Stomach (tissue), 8 donors: ENCODE measurements at regions not wholly inside any gene's neighbourhood (a gene's known extent, or its start where the extent isn't known, plus 50 kb on each side); places are given as distances from the start of the nearest gene placed in this dataset.

ENCODE experiments used
- DNase-seq, 2 donors: peaks; one replicate each; pipeline versions ENCODE4 v3.0.0 to v3.0.0-alpha.2; 2013 to 2019
- H3K27ac ChIP-seq, 5 donors: fragments of 200-600 bp in 4 of 5; sonication (generic) in 4 of 5; one replicate each; pipeline ENCODE4 v1.5.1; 2013 to 2019; ENCODE audit warnings: mild to moderate bottlenecking in 1 of 5, moderate library complexity in 1 of 5
- H3K27me3 ChIP-seq, 3 donors: fragments of 200-600 bp; sonication (generic); one replicate each; pipeline ENCODE4 v1.5.1; 2017 to 2019; ENCODE audit warnings: mixed run types in 1 of 3
- H3K36me3 ChIP-seq, 4 donors: fragments of 200-600 bp; sonication (generic); 1 replicate in 3 of 4; 2 replicates in 1 of 4; pipeline ENCODE4 v1.5.1; 2016 to 2019
- H3K4me1 ChIP-seq, 4 donors: fragments of 200-600 bp; sonication (generic); one replicate each; pipeline ENCODE4 v1.5.1; 2016 to 2019
- H3K4me3 ChIP-seq, 4 donors: fragments of 200-600 bp; sonication (generic) in 3 of 4; one replicate each; pipeline ENCODE4 v1.5.1; 2016 to 2019; ENCODE audit warnings: mild to moderate bottlenecking in 1 of 4
- H3K9me3 ChIP-seq, 4 donors: fragments of 200-600 bp; sonication (generic); one replicate each; pipeline ENCODE4 v1.5.1; 2016 to 2019
- EP300 ChIP-seq: sonication (generic); formaldehyde crosslinking; IDR thresholded peaks from one replicate; pipeline ENCODE4 v1.6.1; 2017; ENCODE audit warnings: antibody characterized with exemption
- POLR2A ChIP-seq, 4 donors: fragments of 450-650 bp; IDR thresholded peaks; one replicate each; pipeline ENCODE4 v1.6.1; 2016; ENCODE audit warnings: antibody characterized with exemption in 4 of 4, control low read depth in 2 of 4, mild to moderate bottlenecking in 1 of 4, moderate library complexity in 1 of 4
- POLR2AphosphoS5 ChIP-seq, 3 donors: sonication (generic); formaldehyde crosslinking; IDR thresholded peaks; one replicate each; pipeline ENCODE4 v1.6.1; 2016; ENCODE audit warnings: antibody characterized with exemption in 3 of 3
- WGBS, 5 donors: extraction: QIAGEN DNeasy Blood & Tissue Kit in 3 of 5; methylation state at CpG; one replicate each; pipeline versions ENCODE4 v1.1.5 to v1.1.7; 2013 to 2018; 5-methylcytosine and 5-hydroxymethylcytosine counted together
- intact Hi-C: fragments of 100-400 bp; cut with DNase I; formaldehyde crosslinking; loops from one replicate; pipeline ENCODE4 v1.15.1; 2023; ENCODE audit warnings: low total_unique reads
- TF ChIP-seq, protein P1 (sequence below), 7 experiments: fragments of 450-650 bp in 4 of 7; fragments of 200-600 bp in 3 of 7; sonication (generic) in 3 of 7; IDR thresholded peaks; one replicate each; pipeline ENCODE4 v1.5.1; 2016 to 2019; ENCODE audit warnings: antibody characterized with exemption in 7 of 7, control low read depth in 2 of 7, mild to moderate bottlenecking in 1 of 7
- donor health status: healthy with polysubstance abuse.
- donor health status: Bipolar disorder and iron deficiency.
- donor health status: healthy.

DNA sequence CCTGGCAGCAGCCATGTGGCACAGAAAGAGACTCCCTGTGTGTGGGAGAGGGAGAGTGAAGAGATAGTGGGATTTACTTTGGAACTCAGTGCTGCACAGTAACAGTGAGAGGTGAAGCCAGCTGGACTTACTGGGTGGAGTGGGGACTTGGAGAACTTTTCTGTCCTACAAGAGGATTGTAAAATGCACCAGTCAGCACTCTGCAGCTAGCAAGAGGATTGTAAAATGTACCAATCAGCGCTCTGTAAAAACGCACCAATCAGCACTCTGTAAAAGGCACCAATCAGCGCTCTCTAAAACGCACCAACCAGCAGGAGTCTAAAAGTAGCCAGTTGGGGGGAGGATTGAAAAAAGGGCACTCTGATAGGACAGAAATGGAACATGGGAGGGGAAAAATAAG, 688.8 kb upstream of the ALCAM start:
- TF ChIP-seq POLR2A (IDR thresholded peaks at IDR 0.05): no peak
- no peak for TF ChIP-seq POLR2AphosphoS5 (IDR thresholded peaks at IDR 0.05)
- TF ChIP-seq, protein P1, sequence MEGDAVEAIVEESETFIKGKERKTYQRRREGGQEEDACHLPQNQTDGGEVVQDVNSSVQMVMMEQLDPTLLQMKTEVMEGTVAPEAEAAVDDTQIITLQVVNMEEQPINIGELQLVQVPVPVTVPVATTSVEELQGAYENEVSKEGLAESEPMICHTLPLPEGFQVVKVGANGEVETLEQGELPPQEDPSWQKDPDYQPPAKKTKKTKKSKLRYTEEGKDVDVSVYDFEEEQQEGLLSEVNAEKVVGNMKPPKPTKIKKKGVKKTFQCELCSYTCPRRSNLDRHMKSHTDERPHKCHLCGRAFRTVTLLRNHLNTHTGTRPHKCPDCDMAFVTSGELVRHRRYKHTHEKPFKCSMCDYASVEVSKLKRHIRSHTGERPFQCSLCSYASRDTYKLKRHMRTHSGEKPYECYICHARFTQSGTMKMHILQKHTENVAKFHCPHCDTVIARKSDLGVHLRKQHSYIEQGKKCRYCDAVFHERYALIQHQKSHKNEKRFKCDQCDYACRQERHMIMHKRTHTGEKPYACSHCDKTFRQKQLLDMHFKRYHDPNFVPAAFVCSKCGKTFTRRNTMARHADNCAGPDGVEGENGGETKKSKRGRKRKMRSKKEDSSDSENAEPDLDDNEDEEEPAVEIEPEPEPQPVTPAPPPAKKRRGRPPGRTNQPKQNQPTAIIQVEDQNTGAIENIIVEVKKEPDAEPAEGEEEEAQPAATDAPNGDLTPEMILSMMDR (IDR thresholded peaks at IDR 0.05): no peak
- TF ChIP-seq EP300: no peak
- H3K27ac ChIP-seq: no peak overlapping the region
- no peak overlapping the region for H3K4me3 ChIP-seq
- 89 to 98% (median 96%) methylated on average over 4 of the region's 4 CpGs for WGBS, 5 donors
- H3K9me3 ChIP-seq: peaks cover 0 to 6% (median 0%) of the 10 kb centered on the region in 4 donors
- no peak for DNase-seq
- H3K27me3 ChIP-seq: no peaks in the 10 kb centered on the region
- H3K36me3 ChIP-seq: no peaks in the 10 kb centered on the region
- intact Hi-C loops: no loop called here
- H3K4me1 ChIP-seq: no peaks in the 10 kb centered on the region

DNA sequence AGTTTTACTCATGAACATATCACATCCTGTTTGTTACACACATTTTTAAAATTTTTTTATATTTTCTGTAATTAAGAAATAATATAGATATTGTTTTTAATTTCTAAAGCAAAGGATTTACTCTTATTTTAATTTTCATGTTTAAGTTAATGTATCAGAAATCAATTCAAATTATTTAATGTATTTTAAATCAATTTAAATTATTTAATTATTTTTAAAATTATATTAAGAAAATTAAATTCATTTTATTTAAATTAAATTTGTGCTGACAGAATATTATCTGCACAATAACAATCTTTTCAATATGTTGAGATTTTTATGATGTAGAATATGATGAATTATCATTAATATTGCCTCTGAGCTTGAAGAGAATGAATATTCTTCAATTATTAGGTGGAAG, 681.2 kb upstream of the ALCAM start:
- Histone ChIP-seq H3K36me3 (no peaks in the 10 kb centered on the region), H3K27ac (no peak overlapping the region), H3K4me1 (no peaks in the 10 kb centered on the region), H3K27me3 (no peaks in the 10 kb centered on the region), H3K9me3 (no peaks in the 10 kb centered on the region), H3K4me3 (no peak overlapping the region)
- TF ChIP-seq POLR2A (IDR thresholded peaks at IDR 0.05) (no peak), EP300 (no peak), POLR2AphosphoS5 (IDR thresholded peaks at IDR 0.05) (no peak)
- TF ChIP-seq, protein P1 (IDR thresholded peaks at IDR 0.05): no peak
- DNase-seq: no peak
- intact Hi-C loops: no loop called here

DNA sequence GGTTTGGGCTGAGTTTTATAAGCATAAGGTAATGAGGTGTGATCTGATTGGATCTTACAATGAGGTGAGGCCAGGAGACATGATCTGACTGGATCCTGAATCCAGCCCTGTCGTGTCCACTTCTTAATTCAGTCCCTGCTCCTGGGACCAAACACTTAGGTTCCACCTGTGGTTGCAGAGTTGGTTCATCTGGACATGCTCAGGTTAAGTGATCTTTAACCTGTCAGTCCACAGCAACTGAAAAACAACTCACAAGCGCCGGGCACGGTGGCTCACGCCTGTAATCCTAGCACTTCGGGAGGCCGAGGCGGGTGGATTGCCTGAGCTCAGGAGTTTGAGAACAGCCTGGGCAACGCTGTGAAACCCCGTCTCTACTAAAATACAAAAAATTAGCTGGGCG, 679.3 kb upstream of the ALCAM start:
- no peaks in the 10 kb centered on the region for H3K36me3 ChIP-seq
- TF ChIP-seq, protein P1 (IDR thresholded peaks at IDR 0.05): no peak
- TF ChIP-seq EP300 (no peak), POLR2A (IDR thresholded peaks at IDR 0.05) (no peak), POLR2AphosphoS5 (IDR thresholded peaks at IDR 0.05) (no peak)
- intact Hi-C loops: no loop called here
- no peaks in the 10 kb centered on the region for H3K27me3 ChIP-seq
- H3K9me3 ChIP-seq: no peaks in the 10 kb centered on the region
- 96 to 100% (median 97%) methylated on average over 11 of the region's 11 CpGs for WGBS, 5 donors
- no peak overlapping the region for H3K27ac ChIP-seq
- H3K4me1 ChIP-seq: no peaks in the 10 kb centered on the region
- H3K4me3 ChIP-seq: no peak overlapping the region
- DNase-seq: no peak

DNA sequence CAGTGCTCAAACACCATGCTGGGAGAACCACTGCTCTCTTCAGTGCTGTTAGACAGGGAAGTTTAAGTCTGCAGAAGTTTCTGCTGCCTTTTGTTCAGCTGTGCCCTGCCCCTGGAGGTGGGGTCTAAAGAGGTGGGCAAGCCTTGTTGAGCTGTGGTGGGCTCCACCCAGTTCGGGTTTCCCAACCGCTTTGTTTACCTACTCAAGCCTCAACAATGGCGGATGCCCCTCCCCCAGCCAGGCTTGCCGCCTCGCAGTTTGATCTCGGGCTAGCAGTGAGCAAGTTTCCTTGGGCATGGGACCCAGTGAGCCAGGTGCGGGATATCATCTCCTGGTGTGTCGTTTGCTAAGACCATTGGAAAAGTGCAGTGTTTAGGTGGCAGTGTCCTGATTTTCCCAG, 670.2 kb upstream of the ALCAM start:
- Histone ChIP-seq H3K4me1 (no peaks in the 10 kb centered on the region), H3K27me3 (no peaks in the 10 kb centered on the region), H3K9me3 (no peaks in the 10 kb centered on the region), H3K4me3 (no peak overlapping the region), H3K36me3 (no peaks in the 10 kb centered on the region), H3K27ac (no peak overlapping the region)
- no peak for DNase-seq
- 35 to 75% (median 51%) methylated on average over 4 to 8 of the region's 8 CpGs for WGBS, 5 donors
- TF ChIP-seq, protein P1 (IDR thresholded peaks at IDR 0.05): no peak
- TF ChIP-seq POLR2AphosphoS5 (IDR thresholded peaks at IDR 0.05) (no peak), POLR2A (IDR thresholded peaks at IDR 0.05) (no peak), EP300 (no peak)
- intact Hi-C loops: no loop called here
